ENCODE measurements at regions not wholly inside any gene's neighbourhood (a gene's known extent, or its start where the extent isn't known, plus 50 kb on each side); places are given as distances from the start of the nearest gene placed in this dataset.

DNA sequence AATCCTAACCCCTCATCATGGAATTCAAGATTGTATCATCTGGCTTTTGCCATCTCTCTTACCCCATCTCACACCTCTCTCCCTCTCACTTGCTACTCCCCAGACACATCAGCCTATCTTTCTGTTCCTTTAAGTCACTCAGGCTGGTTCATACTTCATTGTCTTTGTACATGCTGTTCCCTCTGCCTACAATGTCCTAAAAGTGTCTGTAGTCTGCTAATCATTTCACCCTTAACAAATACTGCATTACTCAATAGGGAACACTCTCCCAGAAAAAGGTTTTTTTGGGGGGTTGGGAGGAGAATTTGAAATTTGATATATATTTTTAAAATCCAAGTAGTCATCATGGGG, 146.2 kb upstream of the KLF7 start:
- Histone ChIP-seq H3F3A (ENCODE audit: insufficient read depth, low read depth) (no peaks in the 10 kb centered on the region), H3K27ac (peak overlapping the region; percentile 61), H3K27me3 (ENCODE audit: insufficient read depth, low read depth) (no peaks in the 10 kb centered on the region), H2AFZ (no peak overlapping the region), H3K4me3 (no peak overlapping the region), H3K79me2 (ENCODE audit: low read depth) (no peaks in the 10 kb centered on the region), H4K20me1 (ENCODE audit: insufficient read depth) (no peaks in the 10 kb centered on the region), H3K4me2 (no peak overlapping the region), H3K4me1 (replicated peaks; ENCODE audit: insufficient read depth) (peaks cover 27% of the 10 kb centered on the region), H3K9me2 (ENCODE audit: insufficient read depth) (no peaks in the 10 kb centered on the region), H3K36me3 (ENCODE audit: low read depth) (no peaks in the 10 kb centered on the region), H3K9me3 (ENCODE audit: insufficient read depth, low read depth) (no peaks in the 10 kb centered on the region)
- ChIA-PET POLR2A (ENCODE audit: unreplicated experiment) (no interaction called here), CTCF (no interaction called here)
- no peak for TF ChIP-seq EZH2 (IDR thresholded peaks at IDR 0.05; ENCODE audit: low read depth)
- TF ChIP-seq, protein P1, sequence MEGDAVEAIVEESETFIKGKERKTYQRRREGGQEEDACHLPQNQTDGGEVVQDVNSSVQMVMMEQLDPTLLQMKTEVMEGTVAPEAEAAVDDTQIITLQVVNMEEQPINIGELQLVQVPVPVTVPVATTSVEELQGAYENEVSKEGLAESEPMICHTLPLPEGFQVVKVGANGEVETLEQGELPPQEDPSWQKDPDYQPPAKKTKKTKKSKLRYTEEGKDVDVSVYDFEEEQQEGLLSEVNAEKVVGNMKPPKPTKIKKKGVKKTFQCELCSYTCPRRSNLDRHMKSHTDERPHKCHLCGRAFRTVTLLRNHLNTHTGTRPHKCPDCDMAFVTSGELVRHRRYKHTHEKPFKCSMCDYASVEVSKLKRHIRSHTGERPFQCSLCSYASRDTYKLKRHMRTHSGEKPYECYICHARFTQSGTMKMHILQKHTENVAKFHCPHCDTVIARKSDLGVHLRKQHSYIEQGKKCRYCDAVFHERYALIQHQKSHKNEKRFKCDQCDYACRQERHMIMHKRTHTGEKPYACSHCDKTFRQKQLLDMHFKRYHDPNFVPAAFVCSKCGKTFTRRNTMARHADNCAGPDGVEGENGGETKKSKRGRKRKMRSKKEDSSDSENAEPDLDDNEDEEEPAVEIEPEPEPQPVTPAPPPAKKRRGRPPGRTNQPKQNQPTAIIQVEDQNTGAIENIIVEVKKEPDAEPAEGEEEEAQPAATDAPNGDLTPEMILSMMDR (conservative IDR thresholded peaks at IDR 0.05): no peak
- no peak for DNase-seq
- BruUV-seq (replicated peaks): no TSS peak
- intact Hi-C loops (cut with micrococcal nuclease; ENCODE audit: unreplicated experiment): no loop called here

DNA sequence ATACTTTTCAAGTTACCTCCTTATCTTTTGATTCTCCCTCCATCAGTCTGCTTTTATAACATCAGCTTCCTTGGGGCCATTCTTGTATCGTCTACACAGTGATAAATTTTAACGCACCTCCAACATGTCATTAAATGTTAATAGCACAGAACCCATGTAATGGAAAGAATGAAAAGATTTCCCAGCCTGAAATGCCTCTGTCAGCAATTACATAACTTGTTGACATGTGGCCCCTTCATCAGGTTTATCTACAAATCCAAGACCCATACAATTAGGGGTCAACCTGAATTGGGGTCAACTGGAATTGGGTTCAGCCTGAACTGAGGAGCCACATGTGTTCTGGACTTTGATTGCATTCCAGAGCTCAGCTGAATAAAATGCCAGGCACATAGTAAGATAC, 148.2 kb upstream of the KLF7 start:
- peaks cover 27% of the 10 kb centered on the region for H3K4me1 ChIP-seq (replicated peaks; ENCODE audit: insufficient read depth)
- BruUV-seq (replicated peaks): no TSS peak
- DNase-seq: no peak
- no peak overlapping the region for H3K4me3 ChIP-seq
- no peak overlapping the region for H2AFZ ChIP-seq
- ChIA-PET CTCF (no interaction called here), POLR2A (ENCODE audit: unreplicated experiment) (no interaction called here)
- no peaks in the 10 kb centered on the region for H3F3A ChIP-seq (ENCODE audit: insufficient read depth, low read depth)
- H3K9me2 ChIP-seq (ENCODE audit: insufficient read depth): no peaks in the 10 kb centered on the region
- intact Hi-C loops (cut with micrococcal nuclease; ENCODE audit: unreplicated experiment): no loop called here
- H4K20me1 ChIP-seq (ENCODE audit: insufficient read depth): no peaks in the 10 kb centered on the region
- no peaks in the 10 kb centered on the region for H3K9me3 ChIP-seq (ENCODE audit: insufficient read depth, low read depth)
- TF ChIP-seq, protein P1 (conservative IDR thresholded peaks at IDR 0.05): no peak
- TF ChIP-seq EZH2 (IDR thresholded peaks at IDR 0.05; ENCODE audit: low read depth): no peak
- H3K4me2 ChIP-seq: no peak overlapping the region
- H3K27me3 ChIP-seq (ENCODE audit: insufficient read depth, low read depth): no peaks in the 10 kb centered on the region
- H3K79me2 ChIP-seq (ENCODE audit: low read depth): no peaks in the 10 kb centered on the region
- no peaks in the 10 kb centered on the region for H3K36me3 ChIP-seq (ENCODE audit: low read depth)
- no peak overlapping the region for H3K27ac ChIP-seq

DNA sequence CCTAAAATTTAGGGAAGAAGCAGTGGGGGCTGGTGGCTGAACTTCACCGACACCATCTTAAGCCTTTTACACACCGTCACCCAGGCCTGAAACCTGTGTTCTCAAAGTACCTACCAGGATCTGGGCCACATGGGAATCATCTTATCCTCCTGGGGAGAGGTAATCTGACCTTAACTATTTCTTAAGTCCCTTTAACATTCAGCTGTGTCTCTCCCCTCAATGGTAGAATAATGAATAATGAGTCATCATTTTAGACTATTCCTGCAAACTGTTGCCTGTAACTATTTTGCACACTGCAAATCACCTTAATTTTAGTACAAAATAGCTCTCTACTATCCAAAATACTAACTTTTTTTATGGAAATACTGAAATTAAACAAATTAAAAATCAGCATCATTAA, 149.4 kb upstream of the KLF7 start:
- intact Hi-C loops (cut with micrococcal nuclease; ENCODE audit: unreplicated experiment): no loop called here
- POLR2A ChIA-PET (ENCODE audit: unreplicated experiment): interaction anchor here (0.7 kb wide), 1 partner anchor 23 kb away, joined by 4 read pairs; no protein-coding TSS in a partner anchor

More for the DNA sequence above, 149.4 kb upstream of the KLF7 start:
- no peaks in the 10 kb centered on the region for H3K79me2 ChIP-seq (ENCODE audit: low read depth)
- no peak overlapping the region for H3K4me3 ChIP-seq
- no peak overlapping the region for H2AFZ ChIP-seq
- no peak overlapping the region for H3K4me2 ChIP-seq
- no peaks in the 10 kb centered on the region for H3K9me3 ChIP-seq (ENCODE audit: insufficient read depth, low read depth)
- peaks cover 27% of the 10 kb centered on the region for H3K4me1 ChIP-seq (replicated peaks; ENCODE audit: insufficient read depth)
- no peaks in the 10 kb centered on the region for H3K36me3 ChIP-seq (ENCODE audit: low read depth)
- H4K20me1 ChIP-seq (ENCODE audit: insufficient read depth): no peaks in the 10 kb centered on the region
- no peaks in the 10 kb centered on the region for H3F3A ChIP-seq (ENCODE audit: insufficient read depth, low read depth)
- CTCF ChIA-PET: no interaction called here
- no peak for DNase-seq
- no peaks in the 10 kb centered on the region for H3K9me2 ChIP-seq (ENCODE audit: insufficient read depth)
- no peak for TF ChIP-seq EZH2 (IDR thresholded peaks at IDR 0.05; ENCODE audit: low read depth)
- TF ChIP-seq, protein P1 (conservative IDR thresholded peaks at IDR 0.05): no peak
- BruUV-seq (replicated peaks): no TSS peak
- H3K27me3 ChIP-seq (ENCODE audit: insufficient read depth, low read depth): no peaks in the 10 kb centered on the region
- H3K27ac ChIP-seq: no peak overlapping the region

Measured in PC-9 (cell line).